Mammary epithelial cell (primary cell): ENCODE measurements at regions not wholly inside any gene's neighbourhood (a gene's known extent, or its start where the extent isn't known, plus 50 kb on each side); places are given as distances from the start of the nearest gene placed in this dataset.

Source experiments
- EZH2 ChIP-seq: IDR thresholded peaks from 2 replicates; pipeline ENCODE4 v1.6.1; 2012; ENCODE audit warnings: low read length, inconsistent platforms, borderline replicate concordance
- TF ChIP-seq, protein P1 (sequence below), 2 donors: IDR thresholded peaks in 1 of 2; conservative IDR thresholded peaks in 1 of 2; 2 replicates each; pipeline ENCODE4 v1.5.1; 2011 to 2012; ENCODE audit warnings: inconsistent platforms in 2 of 2, low read length in 2 of 2, mild to moderate bottlenecking in 2 of 2, control low read depth in 1 of 2, low read depth in 1 of 2; ENCODE audit not compliant: insufficient read depth in 1 of 2; ENCODE audit errors: extremely low read depth in 1 of 2

DNA sequence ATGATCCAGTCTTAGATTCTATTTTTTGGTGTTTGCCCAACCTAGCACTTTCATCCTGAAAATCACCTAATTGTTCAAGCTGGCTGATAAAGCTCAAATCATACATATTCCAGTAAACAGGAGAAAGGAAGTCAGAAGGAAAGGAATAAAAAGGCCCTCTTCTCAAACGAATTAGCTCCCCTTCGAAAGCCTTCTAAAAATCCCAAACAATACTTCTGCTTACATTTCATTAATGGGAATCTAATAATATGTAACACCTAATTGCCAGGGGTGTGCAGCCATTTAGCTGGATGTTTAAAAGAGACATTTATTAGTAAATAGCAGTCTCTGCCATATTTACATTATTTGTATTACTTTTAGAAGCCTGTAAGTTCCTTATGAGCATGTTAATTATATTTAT lies 302.9 kb upstream of the TCF21 start:
- TF ChIP-seq, protein P1, sequence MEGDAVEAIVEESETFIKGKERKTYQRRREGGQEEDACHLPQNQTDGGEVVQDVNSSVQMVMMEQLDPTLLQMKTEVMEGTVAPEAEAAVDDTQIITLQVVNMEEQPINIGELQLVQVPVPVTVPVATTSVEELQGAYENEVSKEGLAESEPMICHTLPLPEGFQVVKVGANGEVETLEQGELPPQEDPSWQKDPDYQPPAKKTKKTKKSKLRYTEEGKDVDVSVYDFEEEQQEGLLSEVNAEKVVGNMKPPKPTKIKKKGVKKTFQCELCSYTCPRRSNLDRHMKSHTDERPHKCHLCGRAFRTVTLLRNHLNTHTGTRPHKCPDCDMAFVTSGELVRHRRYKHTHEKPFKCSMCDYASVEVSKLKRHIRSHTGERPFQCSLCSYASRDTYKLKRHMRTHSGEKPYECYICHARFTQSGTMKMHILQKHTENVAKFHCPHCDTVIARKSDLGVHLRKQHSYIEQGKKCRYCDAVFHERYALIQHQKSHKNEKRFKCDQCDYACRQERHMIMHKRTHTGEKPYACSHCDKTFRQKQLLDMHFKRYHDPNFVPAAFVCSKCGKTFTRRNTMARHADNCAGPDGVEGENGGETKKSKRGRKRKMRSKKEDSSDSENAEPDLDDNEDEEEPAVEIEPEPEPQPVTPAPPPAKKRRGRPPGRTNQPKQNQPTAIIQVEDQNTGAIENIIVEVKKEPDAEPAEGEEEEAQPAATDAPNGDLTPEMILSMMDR (conservative IDR thresholded peaks at IDR 0.05 in 1 of 2, IDR thresholded peaks at IDR 0.05 in 1 of 2; ENCODE audit: extremely low read depth in 1 of 2, insufficient read depth in 1 of 2, low read depth in 1 of 2, low read length in 2 of 2) = no peak
- no peak for TF ChIP-seq EZH2
